BJ (cell line): ENCODE measurements at regions not wholly inside any gene's neighbourhood (a gene's known extent, or its start where the extent isn't known, plus 50 kb on each side); places are given as distances from the start of the nearest gene placed in this dataset.

Experiments
- CTCF ChIA-PET: fragments of 350-600 bp; formaldehyde crosslinking; extraction: SDS; loops from one replicate; lab custom pipeline; 2021; ENCODE audit warnings: antibody characterized with exemption, inconsistent platforms; lab: Yijun Ruan, JAX
- POLR2A ChIA-PET: fragments of 300-600 bp; sonication (Branson Sonifier 250); formaldehyde crosslinking; extraction: SDS; loops from one replicate; lab custom pipeline; 2021; ENCODE audit warnings: antibody characterized with exemption; lab: Charles Lee
- DNase-seq: peaks from one replicate; pipeline ENCODE4 v3.0.0-alpha.2; 2011; ENCODE audit warnings: low read depth
- H3K27me3 ChIP-seq: 2 replicates; pipeline ENCODE4 v1.6.0; 2011; ENCODE audit warnings: low read length; ENCODE audit not compliant: control insufficient read depth, insufficient read depth
- H3K36me3 ChIP-seq: 2 replicates; pipeline ENCODE4 v1.5.1; 2011; ENCODE audit warnings: low read length; ENCODE audit not compliant: control insufficient read depth, insufficient read depth
- H3K4me3 ChIP-seq: 2 replicates; pipeline ENCODE4 v1.5.1; 2011; ENCODE audit warnings: low read depth, mild to moderate bottlenecking, control low read depth, low read length
- TF ChIP-seq, protein P1 (sequence below): IDR thresholded peaks from 2 replicates; pipeline ENCODE4 v1.5.1; 2011; ENCODE audit warnings: low read depth, mild to moderate bottlenecking, control low read depth, inconsistent platforms, low read length, moderate library complexity; ENCODE audit not compliant: insufficient read depth

GRCh38 chr16:77617553-77617952 is 104.8 kb upstream of the NUDT7 start:
- POLR2A ChIA-PET, result interaction anchor here (0.5 kb wide), 1 partner anchor 470 kb away, joined by 5 read pairs; no protein-coding TSS in a partner anchor
- DNase-seq, result no peak
- Histone ChIP-seq H3K36me3 (no peaks in the 10 kb centered on the region), H3K4me3 (no peak overlapping the region), H3K27me3 (no peaks in the 10 kb centered on the region)
- CTCF ChIA-PET, result no interaction called here
- TF ChIP-seq, protein P1, sequence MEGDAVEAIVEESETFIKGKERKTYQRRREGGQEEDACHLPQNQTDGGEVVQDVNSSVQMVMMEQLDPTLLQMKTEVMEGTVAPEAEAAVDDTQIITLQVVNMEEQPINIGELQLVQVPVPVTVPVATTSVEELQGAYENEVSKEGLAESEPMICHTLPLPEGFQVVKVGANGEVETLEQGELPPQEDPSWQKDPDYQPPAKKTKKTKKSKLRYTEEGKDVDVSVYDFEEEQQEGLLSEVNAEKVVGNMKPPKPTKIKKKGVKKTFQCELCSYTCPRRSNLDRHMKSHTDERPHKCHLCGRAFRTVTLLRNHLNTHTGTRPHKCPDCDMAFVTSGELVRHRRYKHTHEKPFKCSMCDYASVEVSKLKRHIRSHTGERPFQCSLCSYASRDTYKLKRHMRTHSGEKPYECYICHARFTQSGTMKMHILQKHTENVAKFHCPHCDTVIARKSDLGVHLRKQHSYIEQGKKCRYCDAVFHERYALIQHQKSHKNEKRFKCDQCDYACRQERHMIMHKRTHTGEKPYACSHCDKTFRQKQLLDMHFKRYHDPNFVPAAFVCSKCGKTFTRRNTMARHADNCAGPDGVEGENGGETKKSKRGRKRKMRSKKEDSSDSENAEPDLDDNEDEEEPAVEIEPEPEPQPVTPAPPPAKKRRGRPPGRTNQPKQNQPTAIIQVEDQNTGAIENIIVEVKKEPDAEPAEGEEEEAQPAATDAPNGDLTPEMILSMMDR, result no peak

DNA sequence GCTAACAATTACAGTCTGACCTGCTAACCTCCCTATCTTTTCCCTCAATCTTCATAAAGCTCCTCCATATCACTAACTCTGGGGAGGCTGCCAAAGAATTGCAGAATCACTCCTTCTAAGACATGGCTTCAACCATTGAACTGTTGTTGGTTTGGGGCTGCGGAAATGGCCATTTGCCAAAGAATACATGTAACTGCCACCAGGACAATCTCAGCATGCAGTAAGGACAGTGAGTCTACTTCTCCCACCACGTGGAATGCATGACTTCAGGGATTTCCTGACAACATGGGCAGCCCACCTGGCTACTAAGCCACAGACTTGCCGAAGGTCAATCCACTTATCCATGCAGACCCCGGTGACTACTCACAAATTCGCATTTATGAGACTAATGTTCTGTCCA is 104.3 kb upstream of the NUDT7 start:
- DNase-seq, result no peak
- Histone ChIP-seq H3K27me3 (no peaks in the 10 kb centered on the region), H3K4me3 (no peak overlapping the region), H3K36me3 (no peaks in the 10 kb centered on the region)
- CTCF ChIA-PET, result no interaction called here
- POLR2A ChIA-PET, result no interaction called here
- TF ChIP-seq, protein P1, result no peak

GRCh38 chr16:77618951-77619350 is 103.4 kb upstream of the NUDT7 start:
- H3K4me3 ChIP-seq, result no peak overlapping the region
- DNase-seq, result no peak
- H3K36me3 ChIP-seq, result no peaks in the 10 kb centered on the region
- H3K27me3 ChIP-seq, result no peaks in the 10 kb centered on the region
- ChIA-PET CTCF (no interaction called here), POLR2A (no interaction called here)
- TF ChIP-seq, protein P1, result no peak

- ChIA-PET POLR2A (no interaction called here), CTCF (interaction anchor here (0.6 kb wide), 1 partner anchor 1171 kb away, joined by 3 read pairs; no protein-coding TSS in a partner anchor)
- H3K4me3 ChIP-seq, result no peak overlapping the region
- no peak for DNase-seq
- H3K36me3 ChIP-seq, result no peaks in the 10 kb centered on the region
- TF ChIP-seq, protein P1, result no peak
- H3K27me3 ChIP-seq, result no peaks in the 10 kb centered on the region
Measured at GRCh38 chr16:77624085-77624484, 98.2 kb upstream of the NUDT7 start.

DNA sequence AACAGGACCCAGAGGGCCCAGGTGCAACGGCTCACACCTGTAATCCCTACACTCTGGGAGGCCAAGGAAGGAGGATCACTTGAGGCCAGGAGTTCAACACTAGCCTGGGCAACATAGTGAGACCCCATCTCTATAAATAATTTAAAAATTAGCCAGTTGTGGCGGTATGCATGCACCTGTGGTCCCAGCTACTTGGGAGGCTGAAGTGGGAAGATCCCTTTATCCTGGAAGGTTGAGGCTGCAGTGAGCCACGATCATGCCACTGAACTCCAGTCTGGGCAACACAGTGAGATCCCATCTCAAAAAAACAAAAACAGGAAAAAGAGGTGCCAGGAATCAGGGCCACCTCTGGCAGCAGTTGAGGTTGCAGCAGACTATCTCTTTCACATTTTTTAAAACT is 85.7 kb upstream of the NUDT7 start:
- ChIA-PET POLR2A (no interaction called here), CTCF (no interaction called here)
- Histone ChIP-seq H3K4me3 (no peak overlapping the region), H3K36me3 (no peaks in the 10 kb centered on the region), H3K27me3 (no peaks in the 10 kb centered on the region)
- TF ChIP-seq, protein P1, result no peak
- DNase-seq, result no peak
